HEK293T (cell line): ENCODE measurements at regions not wholly inside any gene's neighbourhood (a gene's known extent, or its start where the extent isn't known, plus 50 kb on each side); places are given as distances from the start of the nearest gene placed in this dataset.

ENCODE experiments used
- ARNT ChIP-seq: fragments of 450-650 bp; IDR thresholded peaks from 2 replicates; pipeline ENCODE4 v1.6.1; 2017; ENCODE audit warnings: mild to moderate bottlenecking
- CTBP1 ChIP-seq: fragments of 450-650 bp; IDR thresholded peaks from 2 replicates; pipeline ENCODE4 v1.6.1; 2016; ENCODE audit warnings: borderline replicate concordance
- ELF4 ChIP-seq: fragments of 450-650 bp; IDR thresholded peaks from 2 replicates; pipeline ENCODE4 v1.6.1; 2017; ENCODE audit warnings: antibody characterized with exemption
- FOXA1 ChIP-seq: fragments of 450-650 bp; IDR thresholded peaks from 2 replicates; pipeline ENCODE4 v1.6.1; 2016; ENCODE audit warnings: mild to moderate bottlenecking
- FOXM1 ChIP-seq: fragments of 450-650 bp; IDR thresholded peaks from 2 replicates; pipeline ENCODE4 v1.6.1; 2017; ENCODE audit warnings: mild to moderate bottlenecking, borderline replicate concordance
- HDGF ChIP-seq: fragments of 450-650 bp; IDR thresholded peaks from 2 replicates; pipeline ENCODE4 v1.6.1; 2017; ENCODE audit warnings: antibody characterized with exemption, borderline replicate concordance
- LEF1 ChIP-seq: fragments of 450-650 bp; IDR thresholded peaks from 2 replicates; pipeline ENCODE4 v1.6.1; 2017; ENCODE audit warnings: mild to moderate bottlenecking, borderline replicate concordance
- SUZ12 ChIP-seq: fragments of 450-650 bp; IDR thresholded peaks from 2 replicates; pipeline ENCODE4 v1.6.1; 2016; ENCODE audit warnings: mild to moderate bottlenecking
- TARDBP ChIP-seq: fragments of 450-650 bp; IDR thresholded peaks from 2 replicates; pipeline ENCODE4 v1.6.1; 2016
- ZNF384 ChIP-seq: fragments of 450-650 bp; IDR thresholded peaks from 2 replicates; pipeline ENCODE4 v1.6.1; 2016

DNA sequence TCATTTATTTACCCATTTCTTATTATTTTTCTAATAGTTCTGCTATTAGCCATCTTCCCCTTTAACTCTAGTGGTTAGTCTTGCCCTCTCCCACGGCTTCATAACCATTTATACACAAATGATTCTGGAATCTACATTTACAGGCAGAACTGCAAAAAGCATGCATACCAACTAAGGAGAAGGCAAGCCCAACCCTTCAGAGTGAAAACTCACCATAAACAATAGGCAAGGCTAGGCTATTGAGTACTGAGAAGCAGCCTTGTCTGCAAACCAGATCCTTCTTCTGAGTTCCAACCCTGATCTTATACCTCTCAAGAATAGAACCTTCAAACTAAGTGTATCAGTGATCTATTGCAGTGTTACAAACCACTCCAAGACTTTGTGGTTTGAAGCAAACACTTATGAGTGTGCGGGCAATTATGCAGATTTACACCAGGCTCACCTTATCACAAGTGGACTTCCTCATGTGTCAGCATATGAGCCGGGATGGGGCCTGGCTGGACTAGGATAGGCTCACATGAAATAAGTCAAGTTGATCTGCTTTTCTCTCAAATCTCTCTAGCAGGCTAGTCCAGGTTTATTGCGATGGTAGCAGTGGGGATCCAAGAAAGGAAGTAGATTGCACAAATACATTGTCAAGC is 896.9 kb upstream of the PHF14 start:
- no peak for TF ChIP-seq FOXM1
- no peak for TF ChIP-seq SUZ12
- no peak for TF ChIP-seq FOXA1
- TF ChIP-seq ELF4: no peak
- TF ChIP-seq CTBP1: no peak
- no peak for TF ChIP-seq LEF1
- no peak for TF ChIP-seq ARNT
- no peak for TF ChIP-seq HDGF
- TF ChIP-seq TARDBP: no peak
- no peak for TF ChIP-seq ZNF384
